ENCODE measurements at regions not wholly inside any gene's neighbourhood (a gene's known extent, or its start where the extent isn't known, plus 50 kb on each side); places are given as distances from the start of the nearest gene placed in this dataset.

DNA sequence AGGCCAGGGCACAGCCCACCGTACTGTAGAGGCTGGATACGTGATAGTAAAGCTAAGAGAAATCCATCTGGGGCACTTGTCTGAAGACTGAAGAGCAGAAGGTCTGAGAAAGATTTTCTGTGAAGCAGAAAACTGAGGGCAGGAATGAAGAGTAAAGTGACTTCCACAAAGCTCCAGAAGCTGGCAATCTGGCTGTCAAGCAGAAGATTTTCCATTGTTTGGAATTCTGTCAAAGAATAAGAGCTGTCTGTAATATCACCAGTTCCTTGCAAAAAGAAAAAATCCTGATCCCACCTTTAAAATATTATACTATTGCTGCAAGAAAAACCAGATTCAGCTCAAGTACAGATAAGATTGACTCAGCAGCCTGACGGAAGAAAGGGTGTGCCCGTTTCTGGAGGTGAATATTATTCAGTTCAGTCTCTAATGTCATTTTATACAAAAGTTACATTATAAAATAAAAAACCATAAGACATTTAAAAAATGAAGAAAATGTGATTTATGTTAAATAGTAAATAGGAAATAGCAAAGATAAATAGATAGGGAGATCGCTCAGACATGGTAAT, 550.4 kb upstream of the SGO1 start:
- no peak for TF ChIP-seq CTCF (IDR thresholded peaks at IDR 0.05)
- no peak for TF ChIP-seq POLR2A (IDR thresholded peaks at IDR 0.05)

Data from testis (tissue), 2 donors.